Activated CD4-positive, alpha-beta T cell treated with anti-CD3 and anti-CD28 coated beads, Interleukin-2, amount 50 U/mL, for 1 hour (primary cell): ENCODE measurements at regions not wholly inside any gene's neighbourhood (a gene's known extent, or its start where the extent isn't known, plus 50 kb on each side); places are given as distances from the start of the nearest gene placed in this dataset.

ENCODE experiments used
- DNase-seq: peaks from one replicate; pipeline ENCODE4 v3.0.0-alpha.2; 2020

- no peak for DNase-seq
Measured at GRCh38 chr1:229196404-229197264, 74.3 kb upstream of the RAB4A start.

GRCh38 chr1:229197265-229197585, 73.7 kb upstream of the RAB4A start:
- no peak for DNase-seq

DNA sequence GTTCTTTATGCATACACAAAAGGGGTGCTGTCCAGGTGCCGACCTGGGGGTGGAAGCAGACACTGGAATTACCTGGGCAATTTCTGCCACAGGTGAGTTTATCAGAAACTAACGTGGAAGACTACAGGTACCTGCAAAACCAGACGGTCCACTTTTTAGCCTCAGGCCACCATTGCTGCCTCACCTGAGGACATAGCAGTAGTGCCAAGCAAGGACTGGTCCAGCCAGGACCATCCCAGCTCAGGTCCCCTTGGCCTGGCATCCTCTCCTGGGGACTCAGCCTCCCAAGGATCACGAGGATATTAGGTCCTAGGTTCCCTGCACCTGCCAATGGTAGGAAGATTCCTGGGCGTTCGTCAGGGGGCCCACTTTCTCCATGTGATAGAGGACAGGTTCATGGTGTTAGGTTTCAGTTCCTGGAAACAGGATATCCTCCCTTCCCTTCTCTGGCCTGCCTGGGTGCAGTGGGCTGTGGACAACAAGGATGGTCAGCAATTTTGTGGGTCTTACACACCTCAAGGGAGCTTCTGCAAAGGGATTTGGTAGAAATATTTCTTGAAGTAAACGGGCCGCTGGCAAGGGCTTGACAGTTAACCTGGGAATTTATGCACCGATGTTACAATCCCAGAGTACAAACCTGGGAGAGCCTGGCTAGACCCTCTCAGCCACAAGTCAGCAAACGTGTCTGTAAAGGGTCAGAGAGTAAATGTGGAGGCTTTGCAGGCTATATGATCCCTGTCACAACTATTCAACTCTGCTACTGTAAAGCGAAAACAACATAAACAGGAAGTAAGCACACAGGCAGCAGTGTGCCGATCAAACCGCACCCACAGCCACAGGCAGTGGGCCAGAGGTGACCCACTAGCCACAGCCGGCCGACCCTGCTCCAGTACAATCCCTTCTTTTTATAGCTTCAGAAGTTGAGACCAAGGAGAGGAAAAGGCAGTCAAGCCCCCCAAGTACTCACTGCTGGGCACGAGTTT, 71.4 kb upstream of the RAB4A start:
- DNase-seq: no peak

- DNase-seq: no peak
Measured at GRCh38 chr1:229203030-229203751, 67.7 kb upstream of the RAB4A start.

DNA sequence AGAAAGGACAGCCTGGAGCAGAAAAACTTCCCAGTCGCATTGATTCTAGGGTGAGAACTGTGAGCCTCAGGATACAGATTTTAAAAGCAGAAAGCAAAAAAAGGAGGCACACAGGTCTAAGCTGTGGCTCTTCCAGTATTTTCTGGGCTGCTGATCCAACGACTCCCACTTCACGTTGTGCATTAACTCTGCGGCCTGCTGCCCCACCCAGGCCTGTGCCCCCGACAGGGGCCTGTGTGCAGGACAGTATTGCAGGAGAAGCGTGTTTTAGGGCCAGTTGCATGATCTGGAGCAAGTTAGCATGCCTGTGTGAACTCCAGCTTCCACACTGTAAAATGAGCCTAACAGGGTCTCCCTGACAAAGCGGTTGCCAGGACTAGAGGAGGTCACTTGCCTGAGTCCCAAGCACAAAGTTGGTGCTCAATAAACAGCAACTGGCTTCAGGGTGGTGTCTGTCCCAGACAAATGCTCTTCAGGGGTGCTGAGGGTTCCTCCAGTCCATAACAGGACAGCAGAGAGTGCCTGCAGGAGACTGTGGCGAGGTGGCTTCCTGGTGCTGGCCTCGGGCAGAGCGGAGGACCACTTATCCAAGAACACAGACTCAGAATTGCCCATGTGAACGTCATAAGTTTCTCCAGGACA, 66.8 kb upstream of the RAB4A start:
- no peak for DNase-seq

GRCh38 chr1:229204921-229205777, 65.8 kb upstream of the RAB4A start:
- DNase-seq: no peak

GRCh38 chr1:229205854-229206253, 65.1 kb upstream of the RAB4A start:
- DNase-seq: no peak

DNA sequence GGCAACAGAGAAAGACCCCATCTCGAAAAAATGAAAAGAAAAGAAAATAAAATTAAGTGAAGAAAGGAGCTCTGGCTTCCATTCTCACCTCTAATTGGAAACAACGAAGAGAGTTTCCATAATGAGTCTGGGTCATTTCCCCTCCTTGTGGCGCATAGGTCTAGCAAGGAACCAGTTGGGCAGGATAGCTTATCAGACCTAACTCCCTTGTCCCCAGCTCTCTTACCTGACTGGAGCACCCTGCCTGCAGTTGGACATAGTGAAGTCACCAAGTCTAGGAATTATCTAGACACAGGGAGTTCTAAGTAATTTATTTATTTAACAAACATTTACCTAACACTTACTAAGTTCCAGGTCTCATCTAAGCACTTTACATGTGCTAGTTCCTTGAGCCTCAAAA, 63.0 kb upstream of the RAB4A start:
- DNase-seq: no peak

GRCh38 chr1:229208481-229208880, 62.4 kb upstream of the RAB4A start:
- no peak for DNase-seq

DNA sequence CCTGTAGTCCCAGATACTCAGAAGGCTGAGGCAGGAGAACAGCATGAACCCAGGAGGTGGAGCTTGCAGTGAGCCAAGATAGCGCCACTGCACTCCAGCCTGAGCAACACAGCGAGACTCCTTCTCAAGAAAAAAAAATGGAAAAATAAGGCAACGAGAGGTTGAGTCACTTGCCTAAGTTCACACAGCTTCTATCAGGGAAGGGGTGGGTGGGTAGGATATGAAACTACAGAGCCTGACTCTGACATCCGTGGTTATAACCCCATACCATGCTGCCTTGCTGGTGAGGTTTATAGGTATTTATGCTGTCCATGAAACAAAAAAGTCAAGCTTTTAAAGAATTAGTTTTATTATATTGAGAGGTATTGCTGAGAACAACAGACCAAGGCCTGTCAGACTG, 61.5 kb upstream of the RAB4A start:
- DNase-seq: no peak

DNA sequence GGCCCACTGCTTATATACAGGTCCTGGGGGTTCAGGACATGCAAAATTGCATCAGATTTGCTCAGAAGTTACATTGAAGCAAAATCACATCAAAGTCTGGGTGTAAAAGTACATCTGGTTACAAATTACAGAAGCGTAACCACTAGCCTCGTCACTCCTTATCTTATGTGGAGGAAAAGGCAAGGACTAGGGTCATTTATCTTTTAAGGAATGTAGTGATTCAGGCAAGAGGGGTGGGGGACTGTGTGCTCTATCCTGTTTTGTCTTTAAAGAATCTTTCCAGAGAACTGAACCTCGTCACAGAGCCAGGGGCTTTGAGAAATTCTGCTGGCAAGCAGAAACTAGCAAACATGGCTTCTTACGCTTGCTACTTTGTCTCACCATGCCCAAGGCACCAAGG, 61.1 kb upstream of the RAB4A start:
- DNase-seq: no peak

- no peak for DNase-seq
Measured at GRCh38 chr1:229210844-229211243, 60.1 kb upstream of the RAB4A start.

DNA sequence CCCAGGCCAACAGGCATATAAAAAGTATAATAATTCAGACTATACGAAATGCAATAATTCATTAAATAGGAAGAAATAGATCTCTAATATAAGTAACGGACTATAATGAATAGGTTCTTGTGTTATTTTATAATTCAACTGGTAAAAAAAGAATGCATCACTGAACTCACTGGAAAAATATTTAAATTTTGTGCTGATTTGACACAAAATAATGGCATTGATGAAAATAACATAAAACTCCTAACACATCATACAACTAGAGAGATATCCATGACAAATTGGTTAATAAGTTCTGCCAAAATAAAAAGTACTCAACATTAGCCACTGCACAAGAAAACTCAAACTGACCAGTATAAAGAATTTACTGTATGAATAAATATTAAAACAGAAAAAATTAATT, 57.1 kb upstream of the RAB4A start:
- no peak for DNase-seq

- no peak for DNase-seq
Measured at GRCh38 chr1:229217716-229218115, 53.2 kb upstream of the RAB4A start.

DNA sequence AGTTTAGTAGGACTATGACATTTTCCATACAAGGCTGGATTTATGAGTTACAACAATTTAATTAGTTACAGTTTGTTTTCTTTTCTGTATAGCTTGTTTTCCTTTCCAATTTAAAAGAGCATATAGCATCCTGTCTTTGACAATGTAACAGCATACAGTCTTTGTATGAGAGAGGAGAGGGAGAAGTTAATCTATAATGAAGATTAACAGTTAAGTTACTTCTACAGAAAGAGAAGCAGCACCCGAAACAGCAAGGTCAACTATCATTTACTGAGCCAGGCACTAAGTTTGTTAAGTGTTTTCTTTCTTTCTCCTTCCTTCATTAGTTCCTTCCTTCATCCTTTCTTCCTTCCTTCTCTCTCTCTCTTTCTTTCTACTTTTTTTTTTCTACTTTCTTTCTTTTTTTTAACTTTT, 52.3 kb upstream of the RAB4A start:
- DNase-seq: no peak

- DNase-seq: no peak
Measured at GRCh38 chr1:229220163-229220846, 50.6 kb upstream of the RAB4A start.

DNA sequence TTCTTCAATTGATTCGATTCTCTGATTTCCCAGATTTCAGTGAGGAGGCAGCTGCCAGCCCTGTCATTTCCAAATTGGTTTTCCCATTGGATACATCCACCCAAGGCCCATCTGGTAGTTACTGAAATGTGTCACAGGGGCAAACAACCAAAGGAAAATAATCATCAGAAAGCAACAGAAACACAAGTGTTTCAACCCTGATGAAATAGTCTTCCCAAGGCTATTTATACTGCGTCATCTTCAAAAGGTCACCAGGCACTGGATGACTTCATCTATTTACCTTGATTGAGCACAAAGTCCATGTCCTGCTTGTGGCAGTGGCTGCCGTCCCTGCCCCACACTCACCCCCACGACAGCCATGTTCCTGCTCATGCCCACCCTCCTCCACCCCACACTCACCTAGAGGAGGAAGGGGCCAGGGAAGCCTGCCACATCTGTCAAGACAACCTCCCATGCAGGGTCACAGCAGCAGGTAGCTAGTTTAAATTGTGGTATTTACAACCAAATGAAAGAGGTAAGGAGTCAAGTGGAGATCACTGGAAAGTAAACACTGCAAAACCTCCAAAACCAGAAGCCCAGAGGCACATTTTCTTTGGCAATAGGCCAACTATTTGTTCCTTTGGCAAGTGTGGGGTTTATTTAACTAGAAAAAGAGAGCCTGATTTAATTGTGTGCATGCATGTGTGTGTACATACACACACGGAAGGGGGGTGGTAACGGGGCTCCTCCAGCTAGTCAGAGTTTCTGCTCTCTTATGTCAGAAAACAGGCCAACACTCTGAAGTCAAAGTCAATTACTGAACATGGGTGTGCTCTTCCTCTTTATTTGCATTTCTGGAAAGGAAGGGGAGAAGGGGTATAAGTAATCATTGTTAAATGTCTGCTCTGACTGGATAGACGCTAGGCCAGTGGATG, 49.5 kb upstream of the RAB4A start:
- no peak for DNase-seq
